ENCODE measurements at regions not wholly inside any gene's neighbourhood (a gene's known extent, or its start where the extent isn't known, plus 50 kb on each side); places are given as distances from the start of the nearest gene placed in this dataset.

- no peak for TF ChIP-seq EZH2 (IDR thresholded peaks at IDR 0.05; ENCODE audit: insufficient read depth, poor library complexity, severe bottlenecking)
- no peak for TF ChIP-seq EZH2phosphoT487 (IDR thresholded peaks at IDR 0.05; ENCODE audit: insufficient read depth, low read depth)
Measured at GRCh38 chr1:56029319-56030003, 549.9 kb downstream of the PLPP3 start.
